ENCODE measurements at regions not wholly inside any gene's neighbourhood (a gene's known extent, or its start where the extent isn't known, plus 50 kb on each side); places are given as distances from the start of the nearest gene placed in this dataset.

DNA sequence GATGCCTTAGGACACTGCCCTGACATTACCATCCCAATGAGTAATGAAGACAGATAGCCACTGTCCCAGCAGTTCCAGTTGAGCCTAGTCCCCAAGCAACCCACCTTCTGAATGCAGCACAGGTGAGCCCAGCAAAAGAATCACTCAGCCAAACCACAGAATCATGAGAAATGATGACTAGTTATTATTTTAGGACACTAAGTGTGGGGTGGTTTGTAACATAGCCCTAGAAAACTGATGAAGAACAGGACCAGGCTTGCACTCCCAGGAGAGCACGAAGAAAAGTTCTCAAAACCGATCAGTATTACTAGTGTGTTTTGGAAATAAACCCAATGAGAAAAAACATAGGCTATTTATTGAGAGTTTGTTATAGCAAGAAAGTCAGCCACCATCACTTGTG lies 129.6 kb upstream of the CNTN6 start:
- DNase-seq: no peak

DNA sequence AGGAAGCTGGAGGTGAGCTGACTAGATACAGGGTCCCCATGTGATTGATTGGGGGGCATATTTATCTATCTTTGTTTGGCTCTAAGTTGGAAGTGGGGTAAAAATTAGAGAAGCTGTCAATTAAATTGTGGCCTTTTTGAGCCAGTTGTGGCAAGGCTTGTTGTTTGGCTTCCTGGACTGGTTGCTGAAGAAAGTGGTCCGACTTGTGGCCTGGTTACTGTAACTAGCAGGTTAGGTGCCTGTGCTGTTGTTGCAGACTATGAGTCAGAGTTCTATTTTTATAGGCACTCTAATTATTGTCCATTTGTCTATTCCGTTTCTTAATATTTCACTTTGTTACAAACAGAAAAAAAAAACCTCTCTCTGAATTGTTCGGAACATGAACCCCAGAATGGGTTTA lies 129.1 kb upstream of the CNTN6 start:
- no peak for DNase-seq

DNA sequence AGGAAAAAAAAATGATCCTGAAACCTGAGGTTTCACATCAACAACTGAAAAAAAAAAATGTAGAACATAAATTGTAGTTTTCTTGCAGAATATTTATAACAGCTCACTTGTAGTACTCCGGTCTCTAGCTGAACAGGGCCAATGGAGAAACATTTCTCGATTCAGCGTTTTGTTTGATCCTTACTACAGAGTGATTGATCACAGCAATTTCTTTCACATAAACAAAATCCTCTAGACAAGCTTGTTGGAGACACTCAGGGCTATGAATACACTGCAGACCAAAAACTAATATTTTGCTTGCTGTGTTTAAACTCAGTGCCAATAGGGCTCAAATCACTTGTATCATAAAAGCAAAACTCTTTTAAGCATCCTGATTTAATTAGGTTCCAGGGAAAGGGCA lies 127.0 kb upstream of the CNTN6 start:
- no peak for DNase-seq

DNA sequence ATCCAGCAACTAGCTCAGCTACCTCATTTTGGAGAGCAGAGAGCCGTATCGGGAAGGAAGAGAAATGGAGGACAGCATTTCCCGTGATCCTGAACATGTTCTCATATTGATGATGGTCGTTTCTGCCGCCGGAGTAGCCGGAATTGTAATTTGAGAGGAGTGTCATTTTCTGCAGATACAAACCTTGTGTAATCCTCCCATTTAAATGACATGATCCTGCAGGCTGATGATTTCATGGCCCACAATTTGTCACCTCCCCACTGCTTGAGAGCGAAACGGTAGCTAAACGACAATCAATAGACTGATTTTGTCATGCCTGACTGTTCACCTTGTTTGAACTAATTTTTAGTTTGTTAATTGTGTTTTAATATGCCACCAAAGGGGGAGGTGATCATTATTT lies 126.5 kb upstream of the CNTN6 start:
- no peak for DNase-seq

DNA sequence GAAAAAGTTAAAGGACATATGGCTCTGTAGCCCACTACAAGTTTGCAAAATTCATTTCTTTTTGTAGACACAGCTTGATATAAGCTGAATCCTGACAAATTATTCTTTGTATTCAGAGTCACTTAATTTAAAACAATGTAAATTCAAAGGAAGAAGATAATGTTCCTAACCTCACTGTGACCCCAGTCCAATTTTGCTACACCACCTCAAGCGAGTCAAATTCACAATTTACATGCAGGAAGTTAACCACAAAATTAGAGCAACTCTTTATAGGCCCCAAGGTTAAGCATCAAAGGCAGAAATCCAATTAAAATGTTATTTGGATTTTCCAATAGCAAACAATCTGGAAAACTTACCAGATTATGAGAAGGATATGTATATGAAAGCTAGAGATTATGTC lies 119.5 kb upstream of the CNTN6 start:
- no peak for DNase-seq

DNA sequence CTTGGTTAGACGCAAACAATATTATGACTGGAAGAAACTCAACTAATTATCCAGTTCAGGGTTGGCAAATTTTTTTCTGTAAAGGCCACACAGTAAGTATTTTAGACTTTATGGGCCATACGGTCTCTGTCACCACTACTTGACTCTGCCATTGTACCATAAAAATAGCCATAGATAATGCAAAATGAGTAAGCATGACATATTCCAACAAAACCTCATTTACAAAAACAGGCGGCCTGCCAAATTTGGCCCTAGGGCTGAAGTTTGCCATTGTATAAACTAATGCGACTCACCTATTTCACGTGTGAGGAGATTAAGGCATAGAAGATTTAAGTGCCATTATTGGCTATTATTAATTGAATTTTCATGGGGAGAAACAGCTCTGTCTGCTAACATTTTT lies 116.8 kb upstream of the CNTN6 start:
- no peak for DNase-seq

DNA sequence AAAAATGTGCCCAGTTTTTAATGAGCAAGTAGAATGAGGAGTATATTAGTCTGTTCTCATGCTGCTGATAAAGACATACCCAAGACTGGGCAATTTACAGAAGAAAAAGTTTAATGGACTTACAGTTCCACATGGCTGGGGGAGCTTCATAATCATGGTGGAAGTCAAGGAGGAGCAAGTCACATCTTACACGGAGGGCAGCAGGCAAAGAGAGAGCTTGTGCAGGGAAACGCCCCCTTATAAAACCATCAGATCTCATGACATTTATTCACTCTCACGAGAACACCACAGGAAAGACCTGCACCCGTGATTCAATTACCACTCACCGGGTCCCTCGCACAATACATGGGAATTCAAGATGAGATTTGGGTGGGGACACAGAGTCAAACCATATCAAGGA lies 111.7 kb upstream of the CNTN6 start:
- no peak for DNase-seq

DNA sequence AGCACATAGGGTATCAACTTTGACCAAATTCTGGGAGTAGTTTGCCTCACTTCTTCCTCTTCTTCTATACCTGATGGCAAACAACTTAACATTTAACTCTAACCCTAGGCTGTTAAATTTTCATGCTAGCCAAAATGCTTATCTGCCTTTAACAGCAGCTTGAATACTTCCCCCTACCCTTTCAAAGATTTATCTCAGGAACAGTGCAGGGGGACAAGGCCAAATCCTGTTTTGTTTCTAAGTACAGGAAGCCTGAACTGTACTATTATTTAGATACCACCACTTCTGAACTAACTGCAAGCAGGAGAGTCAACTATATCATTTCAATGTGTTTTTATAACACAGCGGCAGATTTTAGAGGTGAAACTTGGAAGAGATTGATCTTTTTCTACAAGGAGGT lies 104.0 kb upstream of the CNTN6 start:
- no peak for DNase-seq

DNA sequence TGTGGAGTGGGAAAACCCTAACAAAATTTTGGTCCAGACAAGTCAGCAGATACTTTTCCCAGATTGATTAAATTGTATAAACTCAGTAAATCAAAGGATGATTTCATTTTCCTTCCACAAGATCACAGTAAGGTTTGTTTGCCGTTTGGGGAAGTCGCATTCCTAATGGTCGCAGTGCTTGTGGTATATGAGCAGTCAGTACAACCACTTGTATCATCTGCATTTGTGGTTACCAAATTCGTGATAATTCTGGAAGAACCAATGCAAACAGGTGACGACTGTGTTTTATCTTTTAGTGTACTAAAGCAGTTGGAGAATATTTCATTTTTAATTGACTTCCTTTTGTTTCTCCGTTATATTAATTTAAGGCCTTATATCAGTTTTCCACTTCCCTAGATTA lies 100.0 kb upstream of the CNTN6 start:
- DNase-seq: no peak

DNA sequence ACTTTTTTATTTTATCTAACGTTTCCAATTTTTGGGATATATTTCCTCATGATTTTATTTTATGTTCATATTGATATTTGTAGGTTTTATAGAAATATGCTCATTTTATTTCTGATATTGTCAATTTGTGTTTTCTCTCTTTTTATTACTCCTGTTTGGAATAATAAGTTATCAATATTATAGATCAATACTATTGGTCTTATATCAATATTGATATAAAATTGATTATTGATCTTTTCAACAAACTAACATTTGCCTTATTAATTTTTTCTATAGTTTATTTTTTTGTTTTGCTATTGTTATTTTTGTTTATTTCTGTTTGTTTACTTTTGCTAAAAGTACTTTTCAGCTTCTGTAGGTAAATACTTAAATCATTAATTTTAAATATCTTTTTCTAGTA lies 90.8 kb upstream of the CNTN6 start:
- no peak for DNase-seq

DNA sequence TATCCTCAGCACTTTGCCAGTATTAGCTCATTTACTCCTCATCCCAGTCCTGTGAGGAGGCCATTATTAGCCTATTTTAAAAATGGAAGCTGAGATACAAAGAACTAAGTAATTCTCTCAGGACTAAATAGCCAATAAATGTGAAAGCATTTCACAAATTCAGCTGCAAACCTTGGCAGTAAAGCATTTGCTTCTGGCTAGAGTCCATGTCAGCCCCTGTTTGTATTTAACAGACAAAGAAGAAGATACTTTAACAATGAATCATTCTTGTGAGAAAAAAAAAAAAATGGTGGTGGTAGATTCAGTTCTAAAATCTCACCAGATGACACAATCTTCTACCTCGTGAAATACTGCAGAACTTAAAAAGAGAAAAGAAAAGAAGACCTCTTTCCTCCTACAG lies 85.0 kb upstream of the CNTN6 start:
- no peak for DNase-seq

DNA sequence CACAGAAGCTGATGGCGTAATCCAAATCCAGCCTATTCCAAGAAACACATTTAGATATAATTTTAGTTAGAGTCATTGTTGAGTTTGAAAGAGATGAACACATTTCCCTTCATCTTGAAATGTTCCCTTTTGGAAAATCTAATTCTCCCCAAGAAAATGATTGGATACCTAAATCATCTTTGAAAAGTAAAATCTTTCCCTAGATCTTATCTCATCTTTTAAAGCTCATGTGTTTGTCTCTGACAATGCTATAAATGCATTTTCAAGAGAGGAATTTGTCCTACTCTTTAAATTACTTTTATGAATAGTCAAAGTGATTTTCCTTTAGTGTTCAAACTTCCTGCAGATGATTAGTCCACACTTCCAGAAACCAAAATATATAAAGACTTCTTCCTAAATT lies 82.6 kb upstream of the CNTN6 start:
- no peak for DNase-seq

DNA sequence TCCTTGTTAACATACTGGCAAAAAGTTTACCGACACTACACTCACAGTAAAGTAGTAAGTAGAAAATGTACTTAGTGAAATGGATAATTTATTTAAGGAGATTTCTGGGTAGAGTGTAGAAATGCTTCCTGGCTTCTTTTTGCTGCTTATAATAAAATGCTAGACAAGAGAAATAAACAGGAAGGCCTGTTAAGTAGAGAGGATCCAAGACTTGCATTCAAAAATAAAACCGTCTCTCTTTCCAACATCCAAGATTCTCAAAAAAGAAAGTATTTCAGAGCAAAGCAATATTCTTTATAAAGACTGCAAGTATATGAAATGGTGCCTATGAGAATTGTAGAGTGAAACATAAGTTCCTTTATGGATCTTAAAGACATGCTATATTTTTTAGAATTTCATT lies 77.0 kb upstream of the CNTN6 start:
- no peak for DNase-seq

DNA sequence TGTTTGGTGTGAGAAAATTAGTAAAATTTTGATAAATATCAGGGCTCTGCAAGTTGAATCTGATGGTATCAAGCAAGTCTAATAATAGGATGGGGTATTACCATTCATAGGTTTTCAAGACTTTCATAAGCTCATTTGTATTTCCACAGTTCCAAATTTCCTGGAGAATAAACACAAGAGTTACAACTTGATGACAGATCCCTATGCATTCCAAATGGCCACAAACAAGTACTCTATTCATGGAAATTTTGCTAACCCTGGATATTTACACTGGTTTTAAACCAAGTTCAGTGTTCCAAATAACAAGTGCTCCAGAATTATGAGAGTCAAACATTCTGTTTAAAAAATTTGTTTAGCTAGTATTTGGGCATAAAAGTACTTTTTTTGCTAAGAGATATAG lies 75.0 kb upstream of the CNTN6 start:
- DNase-seq: no peak

DNA sequence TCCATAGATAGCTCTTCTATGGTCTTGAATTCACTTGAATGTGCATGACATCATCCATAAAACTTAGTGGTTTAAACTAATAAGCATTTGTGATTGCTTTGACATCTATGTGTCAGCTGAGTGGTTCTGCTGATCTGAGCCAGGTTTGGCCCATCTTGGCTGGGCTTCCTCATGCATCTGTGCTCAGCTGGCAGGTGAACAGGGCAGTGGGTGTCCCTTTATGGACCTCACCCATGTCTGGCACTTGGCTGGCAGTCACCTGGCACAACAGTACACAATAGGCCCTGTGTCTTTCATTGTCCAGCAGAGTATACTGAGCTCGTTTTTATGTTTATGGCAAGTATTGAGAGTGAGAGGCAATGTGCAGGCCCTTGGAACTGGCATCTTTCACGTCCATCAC lies 73.7 kb upstream of the CNTN6 start:
- no peak for DNase-seq

DNA sequence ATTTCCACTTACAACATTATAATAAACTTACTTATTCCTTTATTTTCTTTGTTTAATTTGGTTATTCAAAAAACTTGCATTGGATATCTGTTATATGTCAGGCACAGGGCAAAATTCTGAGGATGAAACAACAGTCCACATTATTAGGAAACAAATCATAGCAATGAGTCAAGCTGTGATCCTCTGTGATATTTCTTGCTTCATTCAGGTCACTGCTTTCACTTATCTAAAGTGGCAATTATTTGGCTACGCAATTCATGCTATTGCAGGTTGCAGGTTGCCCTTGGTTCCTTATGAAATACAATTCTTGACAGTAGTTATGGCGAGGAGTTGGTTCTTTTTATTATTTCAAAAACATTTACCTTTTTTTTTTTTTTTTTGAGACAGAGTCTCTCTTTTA lies 66.4 kb upstream of the CNTN6 start:
- no peak for DNase-seq

DNA sequence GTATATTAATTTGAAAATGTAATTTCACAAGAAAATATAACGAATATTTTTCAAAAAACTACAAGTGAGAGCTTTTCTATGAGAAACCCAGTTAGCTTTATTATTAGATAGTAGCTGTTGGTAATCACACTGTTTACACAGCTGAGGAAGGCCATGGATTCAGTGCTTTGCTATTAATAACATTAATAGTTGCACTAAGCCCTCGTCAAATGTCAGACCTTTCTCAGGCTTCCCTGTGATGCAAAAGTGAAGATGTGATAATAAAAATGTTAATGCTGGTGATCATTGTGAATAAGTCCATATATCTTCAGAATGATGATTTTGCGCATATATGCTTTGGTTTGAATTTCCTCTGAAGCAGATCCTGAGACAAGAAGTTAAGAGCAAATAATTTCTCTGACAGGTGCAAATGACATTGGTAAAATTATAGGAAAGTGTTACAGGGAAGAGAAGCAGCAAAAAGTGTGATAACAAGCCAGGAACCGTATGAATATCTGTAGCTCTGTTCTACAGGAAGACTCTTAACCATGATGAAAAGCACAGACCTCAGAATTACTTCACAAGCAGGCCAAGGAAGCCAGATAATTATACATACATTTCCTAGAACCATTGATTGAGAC lies 56.5 kb upstream of the CNTN6 start:
- DNase-seq: no peak

DNA sequence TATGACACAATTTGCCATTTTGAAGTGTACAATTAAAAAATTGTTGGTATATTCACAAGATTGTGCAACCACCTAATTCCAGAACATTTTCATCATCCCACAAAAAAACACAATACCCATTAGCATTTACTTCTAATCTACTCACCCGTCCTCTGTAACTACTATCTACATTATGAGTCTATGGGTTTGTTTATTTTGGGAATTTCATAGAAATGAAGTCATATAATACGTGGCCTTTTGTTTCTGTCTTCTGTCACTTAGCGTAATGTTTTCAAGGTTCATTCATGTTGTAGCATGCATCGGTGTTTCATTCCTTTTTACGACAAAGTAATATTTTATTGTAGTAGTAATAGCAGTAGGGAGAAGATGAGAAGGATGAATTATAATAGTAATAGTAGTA lies 55.2 kb upstream of the CNTN6 start:
- DNase-seq: no peak
